ENCODE measurements at regions not wholly inside any gene's neighbourhood (a gene's known extent, or its start where the extent isn't known, plus 50 kb on each side); places are given as distances from the start of the nearest gene placed in this dataset.
"Not testable (repeated sequence)": the region's sequence is repeated elsewhere in the genome, so short reads cannot be mapped to it uniquely, and the experiment has no call there.

- Mint-ChIP-seq H3K4me1 (peaks cover 2% of the 10 kb centered on the region), H3K36me3 (ENCODE audit: low read depth) (no peaks in the 10 kb centered on the region), H3K27me3 (peaks cover 8% of the 10 kb centered on the region)
Measured at GRCh38 chr3:194062830-194063229, 73.1 kb upstream of the HES1 start.

DNA sequence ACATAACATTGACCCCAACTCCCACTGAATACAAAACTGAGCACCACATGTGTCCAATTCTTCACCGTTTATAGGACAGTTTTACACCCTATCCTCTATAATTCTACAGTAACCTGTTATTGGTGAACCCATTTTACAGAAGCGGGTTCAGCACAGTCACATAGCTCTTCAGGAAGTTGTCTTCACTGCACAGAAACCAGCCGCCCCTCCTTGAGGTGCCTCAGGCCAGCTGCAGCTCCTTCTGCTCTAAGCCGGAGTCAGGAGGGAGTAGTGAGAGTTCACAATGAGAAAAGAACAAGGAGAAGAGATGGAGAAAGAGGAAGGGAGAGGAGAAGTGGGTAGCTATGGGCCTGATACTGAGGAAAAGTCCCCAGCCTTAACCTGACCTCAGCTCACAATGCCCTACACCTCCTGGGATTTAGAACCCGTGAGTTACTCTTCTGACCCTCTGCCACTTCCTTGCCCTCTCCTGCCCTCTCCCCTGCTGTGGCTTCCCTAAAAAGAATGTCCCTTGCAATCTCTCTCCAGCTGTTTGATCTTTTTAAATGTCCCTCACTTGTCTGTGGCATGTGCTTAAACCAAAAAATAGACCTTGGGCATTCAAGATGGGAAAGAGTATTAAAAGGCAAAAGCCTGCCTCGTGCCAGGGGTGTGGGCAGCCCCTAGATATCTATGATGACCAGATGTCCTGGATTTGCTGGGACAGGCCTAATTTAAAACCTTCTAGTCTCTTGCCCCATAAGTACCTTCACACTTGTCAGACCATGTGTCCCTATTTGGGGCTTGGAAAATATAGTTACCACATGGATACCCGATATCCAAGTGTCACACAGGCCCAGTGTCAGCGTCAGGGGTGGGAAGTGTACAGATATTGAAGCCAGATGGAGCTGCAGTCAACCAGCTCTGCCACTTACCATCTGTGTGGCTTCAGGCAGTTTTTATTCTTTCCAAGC is 71.3 kb upstream of the HES1 start:
- Mint-ChIP-seq H3K27ac (no peak overlapping the region), H3K27me3 (peaks cover 6% of the 10 kb centered on the region), H3K36me3 (ENCODE audit: low read depth) (no peaks in the 10 kb centered on the region), H3K4me1 (no peaks in the 10 kb centered on the region), H3K4me3 (no peak overlapping the region)
- no peaks in the 10 kb centered on the region for H3K9me3 ChIP-seq (ENCODE audit: control insufficient read depth, low read length, poor library complexity, severe bottlenecking)
- ATAC-seq: no peak
- no peak for DNase-seq

More at GRCh38 chr3:194062830-194063229, 73.1 kb upstream of the HES1 start:
- Mint-ChIP-seq H3K4me3 (no peak overlapping the region), H3K27ac (no peak overlapping the region)
- ATAC-seq (no peak), DNase-seq (no peak)
- no peaks in the 10 kb centered on the region for H3K9me3 ChIP-seq (ENCODE audit: control insufficient read depth, low read length, poor library complexity, severe bottlenecking)

DNA sequence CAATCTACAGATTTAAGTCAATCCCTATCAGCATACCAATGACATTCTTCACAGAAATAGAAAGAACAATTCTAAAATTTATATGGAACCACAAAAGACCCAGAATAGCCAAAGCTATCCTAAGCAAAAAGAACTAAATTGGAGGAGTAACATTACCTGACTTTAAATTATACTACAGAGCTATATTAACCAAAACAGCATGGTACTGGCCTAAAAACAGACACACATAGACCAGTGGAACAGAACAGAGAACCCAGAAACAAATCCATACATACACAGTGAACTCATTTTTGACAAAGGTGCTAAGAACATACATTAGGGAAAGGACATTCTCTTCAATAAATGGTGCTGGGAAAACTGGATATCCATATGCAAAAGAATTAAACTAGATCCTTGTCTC is 68.6 kb upstream of the HES1 start:
- not testable (repeated sequence) for H3K27ac Mint-ChIP-seq; H3K9me3 ChIP-seq (ENCODE audit: control insufficient read depth, low read length, poor library complexity, severe bottlenecking); H3K36me3 Mint-ChIP-seq (ENCODE audit: low read depth); H3K4me1 Mint-ChIP-seq; ATAC-seq; H3K4me3 Mint-ChIP-seq; DNase-seq; H3K27me3 Mint-ChIP-seq

DNA sequence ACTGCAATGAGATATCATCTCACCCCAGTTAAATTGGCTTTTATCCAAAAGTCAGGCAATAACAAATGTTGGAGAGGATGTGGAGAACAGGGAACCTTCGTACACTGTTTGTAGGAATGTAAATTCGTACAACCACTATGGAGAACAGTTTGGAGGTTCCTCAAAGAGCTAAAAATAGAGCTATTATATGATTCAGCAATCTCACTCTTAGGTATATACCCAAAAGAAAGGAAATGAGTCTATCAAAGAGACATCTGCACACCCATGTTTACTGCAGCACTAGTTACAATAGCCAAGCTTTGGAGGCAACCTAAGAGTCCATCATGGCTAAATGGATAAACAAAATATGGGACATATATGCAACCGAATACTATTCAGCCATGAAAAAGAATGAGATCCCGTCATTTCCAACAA is 68.0 kb upstream of the HES1 start:
- Mint-ChIP-seq H3K4me3 (no peak overlapping the region), H3K36me3 (ENCODE audit: low read depth) (peaks cover 2% of the 10 kb centered on the region), H3K4me1 (peaks cover 5% of the 10 kb centered on the region), H3K27ac (no peak overlapping the region), H3K27me3 (peaks cover 16% of the 10 kb centered on the region)
- ATAC-seq (no peak), DNase-seq (no peak)
- no peaks in the 10 kb centered on the region for H3K9me3 ChIP-seq (ENCODE audit: control insufficient read depth, low read length, poor library complexity, severe bottlenecking)

GRCh38 chr3:194069421-194070219 is 66.3 kb upstream of the HES1 start:
- Mint-ChIP-seq H3K27ac (peak overlapping the region; percentile 17), H3K4me3 (peak overlapping the region; percentile 82), H3K27me3 (peaks cover 27% of the 10 kb centered on the region), H3K36me3 (ENCODE audit: low read depth) (peaks cover 4% of the 10 kb centered on the region), H3K4me1 (peaks cover 5% of the 10 kb centered on the region)
- ATAC-seq: no peak
- H3K9me3 ChIP-seq (ENCODE audit: control insufficient read depth, low read length, poor library complexity, severe bottlenecking): no peaks in the 10 kb centered on the region
- no peak for DNase-seq

- peaks cover 5% of the 10 kb centered on the region for H3K4me1 Mint-ChIP-seq
- peak overlapping the region; percentile 17 for H3K27ac Mint-ChIP-seq
- H3K27me3 Mint-ChIP-seq: peaks cover 33% of the 10 kb centered on the region
- peaks cover 4% of the 10 kb centered on the region for H3K36me3 Mint-ChIP-seq (ENCODE audit: low read depth)
- ATAC-seq: no peak
- H3K9me3 ChIP-seq (ENCODE audit: control insufficient read depth, low read length, poor library complexity, severe bottlenecking): no peaks in the 10 kb centered on the region
- H3K4me3 Mint-ChIP-seq: peak overlapping the region; percentile 82
- DNase-seq: no peak
Measured at GRCh38 chr3:194070220-194070633, 65.7 kb upstream of the HES1 start.

DNA sequence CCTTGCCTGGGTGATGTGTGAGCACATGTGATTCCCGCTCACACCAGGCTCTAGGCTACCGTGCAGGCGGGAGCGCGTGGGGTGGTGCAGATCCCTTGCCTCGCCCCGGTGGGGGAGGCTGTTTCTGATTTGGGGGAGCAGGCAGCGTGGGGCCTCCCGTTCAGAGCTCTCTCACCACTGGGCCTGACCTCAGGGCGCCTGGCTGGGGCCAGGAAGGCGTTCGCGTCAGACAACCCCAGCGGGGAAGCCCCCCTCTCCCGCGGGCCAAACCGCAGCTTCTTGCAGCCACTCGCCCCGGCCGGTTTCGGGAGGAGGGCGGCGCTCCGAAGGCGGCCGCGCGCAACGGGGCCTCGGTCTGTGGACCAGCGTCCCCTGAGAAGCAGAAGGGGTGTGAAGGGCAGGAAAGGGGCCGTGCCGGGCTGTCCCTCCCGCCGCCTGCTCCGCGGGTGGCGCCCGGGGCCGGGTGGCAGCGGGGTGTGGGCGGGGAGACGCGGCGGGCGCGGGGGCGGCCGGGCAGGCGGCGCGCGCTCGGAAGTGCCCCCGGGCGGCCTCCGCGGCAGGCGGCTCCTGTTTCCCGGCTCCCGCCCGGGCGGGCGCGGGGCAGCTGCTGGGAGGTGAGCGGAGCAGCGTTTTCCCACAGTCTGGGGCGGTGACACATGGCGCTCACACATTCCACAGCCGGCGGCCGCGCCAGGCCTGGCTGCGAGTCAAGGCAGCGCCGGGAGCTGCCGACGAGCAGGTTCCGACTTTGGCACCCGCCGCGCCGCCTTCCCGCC is 65.1 kb upstream of the HES1 start:
- peaks cover 4% of the 10 kb centered on the region for H3K36me3 Mint-ChIP-seq (ENCODE audit: low read depth)
- H3K27me3 Mint-ChIP-seq: peaks cover 31% of the 10 kb centered on the region
- peaks cover 5% of the 10 kb centered on the region for H3K4me1 Mint-ChIP-seq
- no peak overlapping the region for H3K27ac Mint-ChIP-seq
- peak; percentile 94 for ATAC-seq
- peak; percentile 36 to 52 (median 46) for DNase-seq
- no peaks in the 10 kb centered on the region for H3K9me3 ChIP-seq (ENCODE audit: control insufficient read depth, low read length, poor library complexity, severe bottlenecking)
- H3K4me3 Mint-ChIP-seq: peak overlapping the region; percentile 82

GRCh38 chr3:194072097-194072428 is 63.9 kb upstream of the HES1 start:
- no peak overlapping the region for H3K4me3 Mint-ChIP-seq
- H3K27me3 Mint-ChIP-seq: peaks cover 39% of the 10 kb centered on the region
- H3K36me3 Mint-ChIP-seq (ENCODE audit: low read depth): peaks cover 4% of the 10 kb centered on the region
- no peak for DNase-seq
- H3K4me1 Mint-ChIP-seq: peaks cover 5% of the 10 kb centered on the region
- ATAC-seq: no peak
- H3K9me3 ChIP-seq (ENCODE audit: control insufficient read depth, low read length, poor library complexity, severe bottlenecking): no peaks in the 10 kb centered on the region
- peak overlapping the region; percentile 14 for H3K27ac Mint-ChIP-seq

DNA sequence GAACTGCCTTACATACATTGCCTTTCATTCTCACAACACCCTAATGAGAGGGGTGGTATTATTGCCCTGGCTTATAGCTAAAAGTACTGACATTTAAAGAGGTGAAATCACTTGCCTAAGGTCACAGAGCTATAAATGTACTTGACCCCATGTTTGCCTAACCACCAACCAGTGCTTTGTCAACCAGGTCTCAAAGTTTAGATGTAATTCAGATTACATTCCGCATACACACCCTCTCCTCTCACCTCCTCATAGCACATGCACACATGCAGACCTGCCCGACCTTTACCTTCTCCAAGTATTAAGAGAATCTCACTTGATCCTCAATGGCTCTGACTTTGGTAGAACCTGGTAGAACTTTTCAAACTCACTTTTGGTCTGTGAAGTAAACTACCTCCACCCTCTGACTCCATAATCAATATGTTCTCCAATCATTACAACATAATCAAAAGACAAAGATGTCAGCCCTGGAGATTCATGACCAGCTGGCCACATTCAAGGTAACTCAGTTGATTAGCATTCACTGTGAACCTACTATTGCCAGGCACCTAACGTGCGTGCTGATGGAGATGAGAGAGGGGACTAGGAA is 63.2 kb upstream of the HES1 start:
- ATAC-seq: no peak
- DNase-seq: no peak
- Mint-ChIP-seq H3K27me3 (peaks cover 46% of the 10 kb centered on the region), H3K4me3 (peak overlapping the region; percentile 61), H3K4me1 (peaks cover 5% of the 10 kb centered on the region), H3K36me3 (ENCODE audit: low read depth) (peaks cover 4% of the 10 kb centered on the region), H3K27ac (peak overlapping the region; percentile 14)
- H3K9me3 ChIP-seq (ENCODE audit: control insufficient read depth, low read length, poor library complexity, severe bottlenecking): no peaks in the 10 kb centered on the region

DNA sequence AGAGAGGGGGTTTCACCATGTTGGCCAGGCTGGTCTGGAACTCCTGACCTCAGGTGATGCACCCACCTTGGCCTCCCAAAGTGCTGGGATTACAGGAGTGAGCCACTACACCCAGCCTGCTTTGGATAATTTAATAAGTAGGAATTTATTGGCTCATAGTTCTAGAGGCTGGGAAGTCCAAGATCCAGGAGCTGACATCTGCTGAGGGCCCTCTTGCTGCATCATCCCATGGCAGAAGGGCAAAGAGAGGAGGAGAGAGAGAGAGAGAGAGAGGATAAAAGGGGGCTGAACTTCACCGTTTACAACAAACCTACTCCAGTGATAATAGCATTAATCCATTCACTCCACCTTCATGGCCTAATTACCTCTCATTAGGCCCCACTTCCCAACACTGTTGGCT is 62.0 kb upstream of the HES1 start:
- no peak for DNase-seq
- ATAC-seq: no peak
- peaks cover 5% of the 10 kb centered on the region for H3K4me1 Mint-ChIP-seq
- H3K36me3 Mint-ChIP-seq (ENCODE audit: low read depth): peaks cover 4% of the 10 kb centered on the region
- H3K9me3 ChIP-seq (ENCODE audit: control insufficient read depth, low read length, poor library complexity, severe bottlenecking): no peaks in the 10 kb centered on the region
- H3K27ac Mint-ChIP-seq: no peak overlapping the region
- H3K4me3 Mint-ChIP-seq: no peak overlapping the region
- peaks cover 56% of the 10 kb centered on the region for H3K27me3 Mint-ChIP-seq

GRCh38 chr3:194075088-194075615 is 60.8 kb upstream of the HES1 start:
- Mint-ChIP-seq H3K36me3 (ENCODE audit: low read depth) (peaks cover 4% of the 10 kb centered on the region), H3K27ac (no peak overlapping the region), H3K4me3 (no peak overlapping the region), H3K4me1 (peaks cover 5% of the 10 kb centered on the region), H3K27me3 (peaks cover 68% of the 10 kb centered on the region)
- ATAC-seq: no peak
- DNase-seq: no peak
- H3K9me3 ChIP-seq (ENCODE audit: control insufficient read depth, low read length, poor library complexity, severe bottlenecking): no peaks in the 10 kb centered on the region

- ATAC-seq (no peak), DNase-seq (no peak)
- H3K27me3 Mint-ChIP-seq: peaks cover 76% of the 10 kb centered on the region
- no peak overlapping the region for H3K27ac Mint-ChIP-seq
- H3K36me3 Mint-ChIP-seq (ENCODE audit: low read depth): peaks cover 4% of the 10 kb centered on the region
- H3K4me1 Mint-ChIP-seq: peaks cover 3% of the 10 kb centered on the region
- H3K4me3 Mint-ChIP-seq: no peak overlapping the region
- no peaks in the 10 kb centered on the region for H3K9me3 ChIP-seq (ENCODE audit: control insufficient read depth, low read length, poor library complexity, severe bottlenecking)
Measured at GRCh38 chr3:194075802-194076460, 60.0 kb upstream of the HES1 start.
